ENCODE measurements at regions not wholly inside any gene's neighbourhood (a gene's known extent, or its start where the extent isn't known, plus 50 kb on each side); places are given as distances from the start of the nearest gene placed in this dataset.

DNA sequence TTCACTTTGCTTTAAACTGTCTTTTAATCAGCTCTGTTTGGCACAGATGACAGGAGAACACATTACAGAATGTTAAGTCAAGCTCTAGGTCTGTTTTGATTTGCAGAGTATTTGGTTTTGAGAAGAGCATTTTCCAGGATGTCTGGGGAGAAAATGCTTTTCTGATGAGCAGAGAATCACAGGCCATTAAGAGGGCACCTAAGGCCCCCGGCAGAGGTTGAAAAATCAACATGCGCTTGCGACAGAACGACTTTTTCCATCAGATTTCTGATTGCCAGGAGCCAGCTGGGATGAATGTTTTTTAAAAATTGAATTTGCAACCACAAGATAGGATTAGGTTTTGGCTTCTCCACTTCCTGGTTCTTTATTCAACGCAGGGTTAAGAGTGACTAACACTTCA, 304.5 kb downstream of the JRKL start:
- Histone ChIP-seq H3K36me3 (ENCODE audit: control insufficient read depth in 4 of 4, insufficient read depth in 3 of 4, low read depth in 1 of 4, low read length in 3 of 4) (no peaks in the 10 kb centered on the region), H3K4me1 (ENCODE audit: control insufficient read depth in 4 of 4, insufficient read depth in 4 of 4, low read length in 3 of 4) (no peaks in the 10 kb centered on the region), H3K27ac (ENCODE audit: low read depth in 1 of 2, low read length in 2 of 2) (no peak overlapping the region), H3K9ac (ENCODE audit: low read depth in 1 of 2, low read length in 2 of 2) (no peak overlapping the region), H3K27me3 (ENCODE audit: control insufficient read depth in 4 of 4, insufficient read depth in 4 of 4, low read length in 3 of 4) (no peaks in the 10 kb centered on the region), H3K4me3 (ENCODE audit: low read depth in 1 of 3, low read length in 3 of 3) (no peak overlapping the region), H3K9me3 (ENCODE audit: control insufficient read depth in 4 of 4, low read length in 3 of 4) (no peaks in the 10 kb centered on the region)
- WGBS: 74% methylated on average over 5 of the region's 5 CpGs
- DNase-seq (ENCODE audit: low spot score): no peak
- no peak for TF ChIP-seq JUND (IDR thresholded peaks at IDR 0.05)
- TF ChIP-seq TAF1 (conservative IDR thresholded peaks at IDR 0.05): no peak
- TF ChIP-seq, protein P1, sequence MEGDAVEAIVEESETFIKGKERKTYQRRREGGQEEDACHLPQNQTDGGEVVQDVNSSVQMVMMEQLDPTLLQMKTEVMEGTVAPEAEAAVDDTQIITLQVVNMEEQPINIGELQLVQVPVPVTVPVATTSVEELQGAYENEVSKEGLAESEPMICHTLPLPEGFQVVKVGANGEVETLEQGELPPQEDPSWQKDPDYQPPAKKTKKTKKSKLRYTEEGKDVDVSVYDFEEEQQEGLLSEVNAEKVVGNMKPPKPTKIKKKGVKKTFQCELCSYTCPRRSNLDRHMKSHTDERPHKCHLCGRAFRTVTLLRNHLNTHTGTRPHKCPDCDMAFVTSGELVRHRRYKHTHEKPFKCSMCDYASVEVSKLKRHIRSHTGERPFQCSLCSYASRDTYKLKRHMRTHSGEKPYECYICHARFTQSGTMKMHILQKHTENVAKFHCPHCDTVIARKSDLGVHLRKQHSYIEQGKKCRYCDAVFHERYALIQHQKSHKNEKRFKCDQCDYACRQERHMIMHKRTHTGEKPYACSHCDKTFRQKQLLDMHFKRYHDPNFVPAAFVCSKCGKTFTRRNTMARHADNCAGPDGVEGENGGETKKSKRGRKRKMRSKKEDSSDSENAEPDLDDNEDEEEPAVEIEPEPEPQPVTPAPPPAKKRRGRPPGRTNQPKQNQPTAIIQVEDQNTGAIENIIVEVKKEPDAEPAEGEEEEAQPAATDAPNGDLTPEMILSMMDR (IDR thresholded peaks at IDR 0.05; ENCODE audit: low read depth, low read length, missing input control): no peak
- TF ChIP-seq, protein P2, sequence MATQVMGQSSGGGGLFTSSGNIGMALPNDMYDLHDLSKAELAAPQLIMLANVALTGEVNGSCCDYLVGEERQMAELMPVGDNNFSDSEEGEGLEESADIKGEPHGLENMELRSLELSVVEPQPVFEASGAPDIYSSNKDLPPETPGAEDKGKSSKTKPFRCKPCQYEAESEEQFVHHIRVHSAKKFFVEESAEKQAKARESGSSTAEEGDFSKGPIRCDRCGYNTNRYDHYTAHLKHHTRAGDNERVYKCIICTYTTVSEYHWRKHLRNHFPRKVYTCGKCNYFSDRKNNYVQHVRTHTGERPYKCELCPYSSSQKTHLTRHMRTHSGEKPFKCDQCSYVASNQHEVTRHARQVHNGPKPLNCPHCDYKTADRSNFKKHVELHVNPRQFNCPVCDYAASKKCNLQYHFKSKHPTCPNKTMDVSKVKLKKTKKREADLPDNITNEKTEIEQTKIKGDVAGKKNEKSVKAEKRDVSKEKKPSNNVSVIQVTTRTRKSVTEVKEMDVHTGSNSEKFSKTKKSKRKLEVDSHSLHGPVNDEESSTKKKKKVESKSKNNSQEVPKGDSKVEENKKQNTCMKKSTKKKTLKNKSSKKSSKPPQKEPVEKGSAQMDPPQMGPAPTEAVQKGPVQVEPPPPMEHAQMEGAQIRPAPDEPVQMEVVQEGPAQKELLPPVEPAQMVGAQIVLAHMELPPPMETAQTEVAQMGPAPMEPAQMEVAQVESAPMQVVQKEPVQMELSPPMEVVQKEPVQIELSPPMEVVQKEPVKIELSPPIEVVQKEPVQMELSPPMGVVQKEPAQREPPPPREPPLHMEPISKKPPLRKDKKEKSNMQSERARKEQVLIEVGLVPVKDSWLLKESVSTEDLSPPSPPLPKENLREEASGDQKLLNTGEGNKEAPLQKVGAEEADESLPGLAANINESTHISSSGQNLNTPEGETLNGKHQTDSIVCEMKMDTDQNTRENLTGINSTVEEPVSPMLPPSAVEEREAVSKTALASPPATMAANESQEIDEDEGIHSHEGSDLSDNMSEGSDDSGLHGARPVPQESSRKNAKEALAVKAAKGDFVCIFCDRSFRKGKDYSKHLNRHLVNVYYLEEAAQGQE (IDR thresholded peaks at IDR 0.05): no peak
- no peak for TF ChIP-seq RAD21 (IDR thresholded peaks at IDR 0.05)

DNA sequence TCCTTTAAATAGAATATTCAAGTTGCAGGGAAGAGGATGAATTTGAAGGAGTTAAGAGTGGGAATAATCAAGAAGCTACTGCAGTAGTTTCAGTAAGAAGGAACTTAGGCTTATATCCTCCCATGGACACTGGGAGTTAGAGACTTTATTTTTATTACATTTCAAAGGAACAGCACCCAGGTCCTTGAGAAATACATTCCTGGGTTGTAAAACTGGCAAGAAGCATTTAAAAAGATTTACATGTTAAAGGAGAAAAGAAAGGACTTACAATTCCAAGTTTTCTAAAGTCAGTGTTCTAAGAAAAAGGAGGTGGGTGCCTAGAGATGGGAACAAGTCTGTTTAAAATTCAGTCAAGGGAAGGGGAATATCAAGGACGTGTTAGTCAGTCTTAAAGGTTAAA, 306.9 kb downstream of the JRKL start:
- WGBS: 15% methylated on average over 1 of the region's 1 CpG
- no peaks in the 10 kb centered on the region for H3K36me3 ChIP-seq (ENCODE audit: control insufficient read depth in 4 of 4, insufficient read depth in 3 of 4, low read depth in 1 of 4, low read length in 3 of 4)
- no peak overlapping the region for H3K4me3 ChIP-seq (ENCODE audit: low read depth in 1 of 3, low read length in 3 of 3)
- no peaks in the 10 kb centered on the region for H3K27me3 ChIP-seq (ENCODE audit: control insufficient read depth in 4 of 4, insufficient read depth in 4 of 4, low read length in 3 of 4)
- H3K9me3 ChIP-seq (ENCODE audit: control insufficient read depth in 4 of 4, low read length in 3 of 4): no peaks in the 10 kb centered on the region
- H3K4me1 ChIP-seq (ENCODE audit: control insufficient read depth in 4 of 4, insufficient read depth in 4 of 4, low read length in 3 of 4): no peaks in the 10 kb centered on the region
- no peak overlapping the region for H3K27ac ChIP-seq (ENCODE audit: low read depth in 1 of 2, low read length in 2 of 2)
- no peak for DNase-seq (ENCODE audit: low spot score)
- H3K9ac ChIP-seq (ENCODE audit: low read depth in 1 of 2, low read length in 2 of 2): no peak overlapping the region
- TF ChIP-seq, protein P2 (IDR thresholded peaks at IDR 0.05): no peak
- no peak for TF ChIP-seq SP1 (IDR thresholded peaks at IDR 0.05)
- TF ChIP-seq, protein P3, sequence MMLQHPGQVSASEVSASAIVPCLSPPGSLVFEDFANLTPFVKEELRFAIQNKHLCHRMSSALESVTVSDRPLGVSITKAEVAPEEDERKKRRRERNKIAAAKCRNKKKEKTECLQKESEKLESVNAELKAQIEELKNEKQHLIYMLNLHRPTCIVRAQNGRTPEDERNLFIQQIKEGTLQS (IDR thresholded peaks at IDR 0.05): no peak
- TF ChIP-seq EGR1 (IDR thresholded peaks at IDR 0.05; ENCODE audit: low read depth in 2 of 2): no peak
- no peak for TF ChIP-seq GABPA (IDR thresholded peaks at IDR 0.05 in 1 of 2, conservative IDR thresholded peaks at IDR 0.05 in 1 of 2)
- no peak for TF ChIP-seq FOXA2 (IDR thresholded peaks at IDR 0.05)
- TF ChIP-seq, protein P4, sequence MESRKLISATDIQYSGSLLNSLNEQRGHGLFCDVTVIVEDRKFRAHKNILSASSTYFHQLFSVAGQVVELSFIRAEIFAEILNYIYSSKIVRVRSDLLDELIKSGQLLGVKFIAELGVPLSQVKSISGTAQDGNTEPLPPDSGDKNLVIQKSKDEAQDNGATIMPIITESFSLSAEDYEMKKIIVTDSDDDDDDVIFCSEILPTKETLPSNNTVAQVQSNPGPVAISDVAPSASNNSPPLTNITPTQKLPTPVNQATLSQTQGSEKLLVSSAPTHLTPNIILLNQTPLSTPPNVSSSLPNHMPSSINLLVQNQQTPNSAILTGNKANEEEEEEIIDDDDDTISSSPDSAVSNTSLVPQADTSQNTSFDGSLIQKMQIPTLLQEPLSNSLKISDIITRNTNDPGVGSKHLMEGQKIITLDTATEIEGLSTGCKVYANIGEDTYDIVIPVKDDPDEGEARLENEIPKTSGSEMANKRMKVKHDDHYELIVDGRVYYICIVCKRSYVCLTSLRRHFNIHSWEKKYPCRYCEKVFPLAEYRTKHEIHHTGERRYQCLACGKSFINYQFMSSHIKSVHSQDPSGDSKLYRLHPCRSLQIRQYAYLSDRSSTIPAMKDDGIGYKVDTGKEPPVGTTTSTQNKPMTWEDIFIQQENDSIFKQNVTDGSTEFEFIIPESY (IDR thresholded peaks at IDR 0.05): no peak
- TF ChIP-seq JUND (IDR thresholded peaks at IDR 0.05): no peak
- no peak for TF ChIP-seq NR2F2 (IDR thresholded peaks at IDR 0.05)
- TF ChIP-seq, protein P1 (IDR thresholded peaks at IDR 0.05; ENCODE audit: low read depth, low read length, missing input control): no peak
